ENCODE measurements at regions not wholly inside any gene's neighbourhood (a gene's known extent, or its start where the extent isn't known, plus 50 kb on each side); places are given as distances from the start of the nearest gene placed in this dataset.

- H3K27me3 ChIP-seq: no peaks in the 10 kb centered on the region
- no peak overlapping the region for H3K4me3 ChIP-seq
- DNase-seq: no peak
- no peak for TF ChIP-seq CTCF (IDR thresholded peaks at IDR 0.05)
- no peak for ATAC-seq
- no peak overlapping the region for H3K27ac ChIP-seq
- intact Hi-C loops (cut with DNase I): loop anchor here in 2 of 10 donors (10.0 kb wide), 1 partner anchor 972 kb away; no protein-coding TSS in a partner anchor
- WGBS, 2 donors: 88 to 91% methylated on average over 4 of the region's 4 CpGs
- peaks cover 0 to 10% (median 0%) of the 10 kb centered on the region in 11 donors for H3K9me3 ChIP-seq
- no peaks in the 10 kb centered on the region for H3K4me1 ChIP-seq
- H3K36me3 ChIP-seq: no peaks in the 10 kb centered on the region
Measured at GRCh38 chr9:108436448-108436847, 419.3 kb downstream of the ACTL7B start.

- H3K9me3 ChIP-seq: peaks cover 0 to 28% (median 17%) of the 10 kb centered on the region in 11 donors
- H3K36me3 ChIP-seq: no peaks in the 10 kb centered on the region
- no peak for TF ChIP-seq CTCF (IDR thresholded peaks at IDR 0.05)
- H3K27ac ChIP-seq: no peak overlapping the region
- no peak overlapping the region for H3K4me3 ChIP-seq
- intact Hi-C loops (cut with DNase I): loop anchor here in 2 of 10 donors (10.0 kb wide), 1 partner anchor 970 kb away; no protein-coding TSS in a partner anchor
- ATAC-seq: no peak
- WGBS, 2 donors: 84 to 89% methylated on average over 2 of the region's 2 CpGs
- no peaks in the 10 kb centered on the region for H3K4me1 ChIP-seq
- H3K27me3 ChIP-seq: no peaks in the 10 kb centered on the region
- DNase-seq: no peak
Measured at GRCh38 chr9:108434502-108434901, 421.3 kb downstream of the ACTL7B start.

- H3K36me3 ChIP-seq: no peaks in the 10 kb centered on the region
- H3K9me3 ChIP-seq: peaks cover 0 to 28% (median 17%) of the 10 kb centered on the region in 11 donors
- H3K4me1 ChIP-seq: no peaks in the 10 kb centered on the region
- intact Hi-C loops (cut with DNase I): loop anchor here in 2 of 10 donors (10.0 kb wide), 1 partner anchor 969 kb away; no protein-coding TSS in a partner anchor
- DNase-seq: no peak
- ATAC-seq: no peak
- TF ChIP-seq CTCF (IDR thresholded peaks at IDR 0.05): peak in 2 of 9 donors; percentile 21 to 28
- 73 to 75% methylated on average over 2 of the region's 2 CpGs for WGBS, 2 donors
- no peak overlapping the region for H3K27ac ChIP-seq
- H3K27me3 ChIP-seq: no peaks in the 10 kb centered on the region
- no peak overlapping the region for H3K4me3 ChIP-seq
Measured at GRCh38 chr9:108434036-108434435, 421.8 kb downstream of the ACTL7B start.

GRCh38 chr9:108430655-108431054, 425.1 kb downstream of the ACTL7B start:
- ATAC-seq: no peak
- H3K36me3 ChIP-seq: no peaks in the 10 kb centered on the region
- peaks cover 0 to 28% (median 17%) of the 10 kb centered on the region in 11 donors for H3K9me3 ChIP-seq
- no peak overlapping the region for H3K4me3 ChIP-seq
- WGBS, 2 donors: 95 to 98% methylated on average over 2 of the region's 2 CpGs
- no peak for TF ChIP-seq CTCF (IDR thresholded peaks at IDR 0.05)
- H3K4me1 ChIP-seq: no peaks in the 10 kb centered on the region
- DNase-seq: no peak
- intact Hi-C loops (cut with DNase I): loop anchor here in 2 of 10 donors (10.0 kb wide), 1 partner anchor 966 kb away; no protein-coding TSS in a partner anchor
- no peaks in the 10 kb centered on the region for H3K27me3 ChIP-seq
- no peak overlapping the region for H3K27ac ChIP-seq

Measured in heart right ventricle (tissue), 16 donors.